GM23338 (cell line): ENCODE measurements at regions not wholly inside any gene's neighbourhood (a gene's known extent, or its start where the extent isn't known, plus 50 kb on each side); places are given as distances from the start of the nearest gene placed in this dataset.
A peak's percentile ranks its signal among the peaks of the same experiment; 100 is the strongest.

Source experiments
- CREB1 ChIP-seq: fragments of 250-450 bp; sonication (Bioruptor Pico); IDR thresholded peaks from 2 replicates; pipeline ENCODE4 v1.5.0; 2020; ENCODE audit warnings: low read depth, mild to moderate bottlenecking, moderate library complexity
- EZH2 ChIP-seq: fragments of 200-600 bp; sonication (generic); IDR thresholded peaks from one replicate; pipeline ENCODE4 v1.8.0; 2017; ENCODE audit warnings: antibody characterized with exemption, mild to moderate bottlenecking, low read depth; ENCODE audit not compliant: unreplicated experiment
- EZH2phosphoT487 ChIP-seq: fragments of 200-600 bp; sonication (generic); IDR thresholded peaks from one replicate; pipeline ENCODE4 v1.8.1; 2018; ENCODE audit warnings: antibody characterized with exemption; ENCODE audit not compliant: unreplicated experiment
- JUNB ChIP-seq: IDR thresholded peaks from one replicate; pipeline ENCODE4 v1.6.1; 2016; ENCODE audit warnings: antibody characterized with exemption; ENCODE audit not compliant: unreplicated experiment
- POLR2AphosphoS5 ChIP-seq: IDR thresholded peaks from 2 replicates; pipeline ENCODE4 v1.6.1; 2016; ENCODE audit warnings: antibody characterized with exemption, low read depth
- REST ChIP-seq: IDR thresholded peaks from one replicate; pipeline ENCODE4 v1.6.1; 2018; ENCODE audit warnings: antibody characterized with exemption; ENCODE audit not compliant: unreplicated experiment
- ZNF114 ChIP-seq: fragments of 250-450 bp; sonication (Bioruptor Pico); IDR thresholded peaks from 2 replicates; pipeline ENCODE4 v1.5.0; 2020; ENCODE audit warnings: mild to moderate bottlenecking, moderate library complexity
- TF ChIP-seq, protein P1 (sequence below), 2 experiments: fragments of 200-600 bp in 1 of 2; sonication (generic) in 1 of 2; conservative IDR thresholded peaks; 2 replicates each; pipeline versions ENCODE4 v1.5.1 to v1.6.1; 2016 to 2017; ENCODE audit warnings: antibody characterized with exemption in 2 of 2, low read depth in 2 of 2, mild to moderate bottlenecking in 2 of 2, moderate library complexity in 1 of 2

DNA sequence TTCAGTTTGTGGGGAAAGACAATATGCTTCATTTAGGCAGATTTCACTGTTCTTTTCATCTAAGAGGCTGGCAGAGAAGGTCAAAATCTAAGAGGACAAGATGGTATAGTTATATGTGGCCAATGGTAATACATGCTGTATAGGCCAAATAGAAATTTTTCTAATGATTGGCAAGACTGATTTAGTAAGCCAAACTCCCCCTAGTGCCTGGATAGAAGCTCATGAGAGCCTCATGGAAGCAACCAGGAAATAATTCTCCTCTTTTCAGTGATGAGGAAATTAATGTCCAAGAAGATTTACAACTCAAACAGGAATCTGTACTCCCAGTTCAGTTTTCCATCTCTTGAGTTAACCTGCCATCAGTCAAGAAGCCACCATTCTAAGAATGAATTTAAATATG lies 253.6 kb upstream of the PHF14 start:
- TF ChIP-seq CREB1 (no peak), ZNF114 (CRISPR knock-in tag) (no peak), EZH2 (no peak), REST (no peak), POLR2AphosphoS5 (no peak), JUNB (no peak), EZH2phosphoT487 (no peak)
- TF ChIP-seq, protein P1, sequence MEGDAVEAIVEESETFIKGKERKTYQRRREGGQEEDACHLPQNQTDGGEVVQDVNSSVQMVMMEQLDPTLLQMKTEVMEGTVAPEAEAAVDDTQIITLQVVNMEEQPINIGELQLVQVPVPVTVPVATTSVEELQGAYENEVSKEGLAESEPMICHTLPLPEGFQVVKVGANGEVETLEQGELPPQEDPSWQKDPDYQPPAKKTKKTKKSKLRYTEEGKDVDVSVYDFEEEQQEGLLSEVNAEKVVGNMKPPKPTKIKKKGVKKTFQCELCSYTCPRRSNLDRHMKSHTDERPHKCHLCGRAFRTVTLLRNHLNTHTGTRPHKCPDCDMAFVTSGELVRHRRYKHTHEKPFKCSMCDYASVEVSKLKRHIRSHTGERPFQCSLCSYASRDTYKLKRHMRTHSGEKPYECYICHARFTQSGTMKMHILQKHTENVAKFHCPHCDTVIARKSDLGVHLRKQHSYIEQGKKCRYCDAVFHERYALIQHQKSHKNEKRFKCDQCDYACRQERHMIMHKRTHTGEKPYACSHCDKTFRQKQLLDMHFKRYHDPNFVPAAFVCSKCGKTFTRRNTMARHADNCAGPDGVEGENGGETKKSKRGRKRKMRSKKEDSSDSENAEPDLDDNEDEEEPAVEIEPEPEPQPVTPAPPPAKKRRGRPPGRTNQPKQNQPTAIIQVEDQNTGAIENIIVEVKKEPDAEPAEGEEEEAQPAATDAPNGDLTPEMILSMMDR (conservative IDR thresholded peaks at IDR 0.05; ENCODE audit: low read depth in 2 of 2): peak; percentile 33 to 35; a peak in 3 of 4 replicates
